SK-N-SH (cell line): ENCODE measurements at regions not wholly inside any gene's neighbourhood (a gene's known extent, or its start where the extent isn't known, plus 50 kb on each side); places are given as distances from the start of the nearest gene placed in this dataset.

Experiments
- CTCF ChIP-seq: fragments of 200-600 bp; sonication (generic); IDR thresholded peaks from 2 replicates; pipeline ENCODE4 v1.6.1; 2017; ENCODE audit warnings: antibody characterized with exemption, mild to moderate bottlenecking, moderate library complexity
- ELF1 ChIP-seq: IDR thresholded peaks from 2 replicates; pipeline ENCODE4 v1.4.0; 2012
- EP300 ChIP-seq, 2 experiments: IDR thresholded peaks; 2 replicates each; pipeline versions ENCODE4 v1.4.0 to v1.6.1; 2012; ENCODE audit warnings: borderline replicate concordance in 1 of 2, low read depth in 1 of 2, low read length in 1 of 2
- MAX ChIP-seq: IDR thresholded peaks from 2 replicates; pipeline ENCODE4 v1.4.0; 2012; ENCODE audit warnings: low read depth
- NRF1 ChIP-seq: IDR thresholded peaks from 2 replicates; pipeline ENCODE4 v1.6.1; 2012; ENCODE audit warnings: low read depth, mild to moderate bottlenecking, low read length
- PBX3 ChIP-seq: IDR thresholded peaks from 2 replicates; pipeline ENCODE4; 2012
- RAD21 ChIP-seq: IDR thresholded peaks from 2 replicates; pipeline ENCODE4 v1.6.1; 2012; ENCODE audit warnings: mild to moderate bottlenecking, low read length
- REST ChIP-seq: IDR thresholded peaks from 2 replicates; pipeline ENCODE4 v1.6.1; 2012; ENCODE audit warnings: mild to moderate bottlenecking, low read depth, low read length, moderate library complexity
- SMC3 ChIP-seq: IDR thresholded peaks from 2 replicates; pipeline ENCODE4 v1.6.1; 2012; ENCODE audit warnings: low read depth, low read length, improper control_type of control experiment
- TAF1 ChIP-seq: IDR thresholded peaks from 2 replicates; pipeline ENCODE4 v1.6.1; 2012; ENCODE audit warnings: low read depth, mild to moderate bottlenecking, low read length, moderate library complexity, borderline replicate concordance

GRCh38 chr2:40016151-40016885, 237.3 kb upstream of the THUMPD2 start:
- TF ChIP-seq CTCF (no peak), RAD21 (no peak), EP300 (IDR thresholded peaks at IDR 0.05; ENCODE audit: borderline replicate concordance in 1 of 2, low read depth in 1 of 2, low read length in 1 of 2) (no peak), SMC3 (no peak), TAF1 (no peak), PBX3 (no peak), MAX (no peak), NRF1 (no peak), REST (no peak), ELF1 (no peak)
